ENCODE measurements at regions not wholly inside any gene's neighbourhood (a gene's known extent, or its start where the extent isn't known, plus 50 kb on each side); places are given as distances from the start of the nearest gene placed in this dataset.

GRCh38 chr20:58143531-58143930 is 84.9 kb downstream of the ANKRD60 start:
- TF ChIP-seq CTCF (conservative IDR thresholded peaks at IDR 0.05) (no peak), ZFX (IDR thresholded peaks at IDR 0.05) (no peak)
